SKM-1 (cell line): ENCODE measurements at regions not wholly inside any gene's neighbourhood (a gene's known extent, or its start where the extent isn't known, plus 50 kb on each side); places are given as distances from the start of the nearest gene placed in this dataset.
"Not testable (repeated sequence)": the region's sequence is repeated elsewhere in the genome, so short reads cannot be mapped to it uniquely, and the experiment has no call there.

Experiments used
- DNase-seq: peaks from one replicate; lab custom pipeline; 2025; ENCODE audit not compliant: unreplicated experiment; lab: John Stamatoyannopoulos, UW

- no peak for DNase-seq
These were observed 53.3 kb upstream of the CYLC2 start for GRCh38 chr9:102941868-102942267.

DNA sequence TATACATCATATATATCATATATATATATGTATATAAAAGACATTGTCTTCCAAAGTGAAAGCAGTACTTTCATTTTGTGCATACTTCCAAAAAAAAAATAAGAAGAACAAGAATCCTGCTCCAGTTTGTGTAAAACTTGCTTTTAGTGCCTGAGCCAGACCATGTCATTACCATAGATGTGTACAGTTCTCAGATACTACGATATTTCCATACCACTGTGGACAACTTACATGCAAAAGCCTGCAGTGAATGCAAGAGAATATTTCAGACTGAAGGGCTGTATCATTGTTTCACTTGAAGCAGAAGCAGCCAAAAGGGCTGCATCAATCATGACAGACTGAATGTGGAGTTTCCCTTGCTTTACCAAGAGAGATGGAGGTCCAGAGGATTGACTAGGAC, 72.6 kb upstream of the CYLC2 start:
- no peak for DNase-seq

DNA sequence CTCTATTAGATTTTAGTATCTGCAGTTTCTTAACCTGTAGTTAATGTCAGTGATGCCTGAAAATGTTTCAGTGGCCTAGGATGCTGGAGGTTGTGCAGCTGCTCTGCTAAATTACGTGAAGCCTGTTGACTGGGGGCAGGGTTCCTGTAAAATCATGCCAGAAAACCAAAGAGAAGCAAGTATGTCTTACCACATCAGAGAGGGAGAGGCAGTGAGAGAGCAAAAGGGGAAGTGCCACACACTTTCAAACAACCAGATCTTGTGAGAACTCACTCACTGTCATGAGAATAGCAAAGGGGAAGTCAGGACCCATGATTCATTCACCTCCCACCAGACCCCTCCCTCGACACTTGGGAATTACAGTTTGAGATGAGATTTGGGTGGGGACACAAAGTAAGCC, 83.9 kb upstream of the CYLC2 start:
- peak; percentile 2 for DNase-seq

- DNase-seq = not testable (repeated sequence)
These were observed 89.3 kb upstream of the CYLC2 start for GRCh38 chr9:102905795-102906194.

DNA sequence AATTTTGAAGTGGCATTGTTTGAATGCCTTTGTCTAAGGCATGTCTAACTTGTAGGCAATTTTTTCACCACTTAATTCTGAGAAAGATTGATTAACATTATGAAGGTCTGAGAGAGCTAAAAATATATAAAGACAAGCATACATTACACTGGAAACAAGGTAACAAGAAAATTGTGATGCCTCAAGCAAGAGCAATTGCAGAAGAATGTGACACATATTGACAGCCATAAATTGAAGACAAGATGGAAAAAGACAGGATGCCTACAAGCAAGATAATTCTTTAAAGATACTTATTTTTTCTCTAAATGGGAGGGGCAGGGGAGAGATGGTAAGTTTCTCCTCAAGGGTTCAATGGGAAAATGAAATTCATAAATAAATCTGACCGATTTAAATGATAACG, 103.1 kb upstream of the CYLC2 start:
- DNase-seq = no peak

DNA sequence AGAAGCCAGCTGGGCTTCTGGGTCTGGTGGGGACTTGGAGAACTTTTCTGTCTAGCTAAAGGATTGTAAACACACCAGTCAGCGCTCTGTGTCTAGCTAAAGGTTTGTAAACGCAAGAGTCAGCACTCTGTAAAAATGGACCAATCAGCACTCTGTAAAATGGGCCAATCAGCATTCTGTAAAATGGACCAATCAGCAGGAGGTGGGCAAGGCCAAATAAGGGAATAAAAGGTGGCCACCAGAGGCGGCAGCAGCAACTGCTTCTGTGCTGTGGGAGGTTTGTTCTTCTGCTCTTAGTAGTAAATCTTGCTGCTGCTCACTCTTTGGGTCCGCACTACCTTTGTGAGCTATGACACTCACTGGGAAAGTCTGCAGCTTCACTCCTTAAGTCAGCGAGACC, 106.4 kb upstream of the CYLC2 start:
- not testable (repeated sequence) for DNase-seq

DNA sequence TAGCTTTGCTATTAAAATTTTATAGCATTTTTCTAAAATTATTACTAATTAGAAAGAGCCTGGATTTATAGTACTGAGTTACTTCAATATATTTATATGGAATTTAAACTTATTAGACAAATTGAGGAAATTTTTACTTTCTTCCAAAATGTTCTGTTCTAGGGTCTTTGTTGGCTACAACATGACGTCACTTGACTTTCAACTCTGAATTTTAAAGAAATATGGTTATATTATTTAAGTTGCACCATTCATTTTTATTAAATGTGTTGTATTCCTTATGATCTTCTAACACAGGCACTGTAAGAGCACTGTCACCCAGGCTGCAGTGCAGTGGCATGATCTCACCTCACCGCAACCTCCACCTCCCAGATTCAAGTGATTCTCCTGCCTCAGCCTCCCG, 119.4 kb upstream of the CYLC2 start:
- no peak for DNase-seq

DNA sequence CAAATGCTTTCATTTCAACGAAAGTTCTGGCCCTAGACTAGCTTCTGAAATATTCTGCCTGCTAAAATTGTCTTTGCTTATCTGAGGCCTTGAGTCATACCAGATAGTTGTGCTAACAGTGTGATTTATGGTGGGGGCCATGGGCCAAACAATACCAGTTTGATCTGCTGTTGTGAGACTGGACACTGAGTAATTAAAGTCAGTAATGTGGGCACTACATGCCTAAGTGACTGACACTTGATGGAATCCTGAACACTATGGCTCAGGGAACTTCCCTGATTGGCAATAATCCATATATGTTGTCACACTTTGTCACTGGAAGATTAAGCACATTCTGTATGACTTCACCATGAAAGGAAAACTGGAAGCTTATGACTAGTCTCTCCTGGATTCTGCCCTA, 127.6 kb upstream of the CYLC2 start:
- DNase-seq = no peak

DNA sequence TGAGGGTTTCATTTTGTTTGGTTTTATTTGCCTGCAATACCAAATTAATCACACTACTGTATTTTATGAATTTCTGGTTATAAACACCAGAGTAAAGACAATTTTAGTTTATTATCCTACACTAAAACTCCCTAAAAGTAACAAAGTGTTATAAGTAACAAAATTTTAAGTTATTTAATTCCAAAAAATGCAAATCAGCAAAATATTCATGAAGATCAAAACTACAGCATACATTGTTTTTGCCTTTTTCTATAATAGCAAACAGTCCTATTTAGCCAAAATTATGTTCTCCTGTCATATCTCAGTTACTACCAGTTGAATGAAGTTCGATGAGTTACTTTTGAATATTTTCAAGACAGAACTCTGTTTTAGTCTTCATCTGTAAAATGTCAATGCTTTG, 132.7 kb upstream of the CYLC2 start:
- DNase-seq = no peak

- no peak for DNase-seq
These were observed 139.5 kb upstream of the CYLC2 start for GRCh38 chr9:102855641-102856040.

GRCh38 chr9:102845827-102846371, 149.2 kb upstream of the CYLC2 start:
- no peak for DNase-seq

DNA sequence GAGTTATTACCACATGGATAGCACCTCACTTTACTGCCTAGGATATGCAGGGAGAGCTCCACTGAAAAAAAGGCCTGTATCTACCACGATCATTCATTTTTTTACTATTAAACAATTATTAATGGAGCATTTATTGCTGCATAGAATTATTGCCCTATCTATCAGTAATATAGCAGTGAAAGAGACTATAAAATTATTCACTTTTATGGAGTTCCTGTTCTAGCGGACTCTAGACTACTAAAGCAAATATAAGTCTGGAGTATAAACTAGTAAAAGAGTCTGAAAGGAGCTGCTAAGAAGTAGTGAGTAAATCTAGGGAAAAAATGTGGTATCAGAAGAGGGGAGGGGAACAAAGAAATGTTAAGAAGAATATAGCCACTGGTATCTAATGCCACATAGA, 150.4 kb upstream of the CYLC2 start:
- DNase-seq = no peak

GRCh38 chr9:102842423-102842822, 152.7 kb upstream of the CYLC2 start:
- no peak for DNase-seq

DNA sequence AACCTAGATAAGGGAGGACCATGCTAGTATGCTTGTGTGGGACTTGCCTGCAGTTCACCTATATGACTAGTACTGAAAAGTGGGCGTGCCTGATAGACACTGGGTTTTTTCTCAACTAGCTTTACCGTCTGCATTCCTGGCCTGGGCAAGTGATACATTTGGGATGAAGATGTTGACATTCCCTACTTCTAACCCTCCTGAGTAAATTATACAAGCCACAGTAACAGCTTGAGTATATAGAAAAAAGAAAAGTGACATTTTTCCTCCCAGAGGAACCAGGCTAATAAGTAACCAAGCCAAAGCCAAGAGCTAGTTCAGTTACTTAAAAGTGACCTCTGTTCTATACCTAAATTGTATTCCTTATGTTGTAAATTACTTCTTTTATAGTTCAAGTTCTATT, 153.8 kb upstream of the CYLC2 start:
- no peak for DNase-seq

DNA sequence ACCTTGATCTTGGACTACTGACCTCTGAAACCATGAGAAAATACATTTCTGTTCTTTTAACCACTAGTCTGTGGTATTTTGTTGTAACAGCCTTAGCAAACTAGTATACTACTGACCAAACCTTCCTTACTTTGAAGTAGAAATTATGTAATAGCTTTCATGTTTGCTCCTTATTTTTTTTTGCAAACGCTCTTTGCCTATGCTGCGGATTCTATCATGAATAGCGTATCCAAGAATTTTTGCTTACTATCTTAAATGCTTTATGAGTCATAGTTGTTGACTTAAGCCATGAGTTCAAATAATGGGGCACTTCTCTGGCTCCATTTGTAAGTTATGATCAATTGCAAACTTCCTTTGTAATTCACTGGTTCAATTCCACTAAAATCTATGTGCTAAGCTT, 154.8 kb upstream of the CYLC2 start:
- DNase-seq = no peak

- DNase-seq = no peak
These were observed 162.3 kb upstream of the CYLC2 start for GRCh38 chr9:102832814-102833213.

- DNase-seq = no peak
These were observed 198.9 kb upstream of the CYLC2 start for GRCh38 chr9:102796244-102796643.

DNA sequence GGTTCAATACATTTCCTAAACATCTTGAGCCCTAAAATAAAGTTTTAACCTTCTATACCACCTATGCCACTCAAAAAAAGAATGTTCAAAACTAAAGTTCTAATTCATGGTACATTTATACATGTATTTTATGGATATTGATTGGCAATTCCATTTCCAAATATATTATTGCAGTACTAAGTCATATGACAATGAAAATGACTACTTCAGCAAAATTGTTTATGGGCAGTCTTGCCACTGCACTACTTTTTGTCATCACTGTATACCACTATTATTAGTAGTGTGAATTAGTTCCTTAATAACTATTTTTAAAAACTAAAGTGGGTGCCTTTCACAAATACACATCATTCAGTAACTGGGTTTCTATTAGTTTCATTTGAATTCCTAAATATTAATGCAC, 199.6 kb upstream of the CYLC2 start:
- DNase-seq = no peak

- no peak for DNase-seq
These were observed 215.8 kb upstream of the CYLC2 start for GRCh38 chr9:102779356-102779755.

GRCh38 chr9:102778746-102779145, 216.4 kb upstream of the CYLC2 start:
- no peak for DNase-seq

DNA sequence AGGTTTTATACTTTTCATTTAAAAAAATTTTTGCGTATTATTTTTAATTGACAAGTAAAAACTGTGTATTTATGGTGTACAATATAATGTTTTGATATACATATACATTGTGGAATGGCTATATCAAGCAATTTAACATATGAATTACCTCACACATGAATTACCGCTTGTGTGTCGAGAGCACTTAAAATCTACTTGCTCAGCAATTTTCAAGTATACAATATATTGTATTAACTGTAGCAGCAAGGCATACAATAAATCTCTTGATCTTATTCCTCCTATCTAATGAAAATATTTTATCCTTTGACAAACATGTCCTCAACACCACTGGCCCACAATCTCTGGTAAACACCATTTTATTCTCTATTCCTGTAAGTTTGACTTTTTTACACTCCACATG, 224.4 kb upstream of the CYLC2 start:
- no peak for DNase-seq

- no peak for DNase-seq
These were observed 225.8 kb upstream of the CYLC2 start for GRCh38 chr9:102769307-102769706.

GRCh38 chr9:102768002-102768401, 227.1 kb upstream of the CYLC2 start:
- DNase-seq = no peak

- no peak for DNase-seq
These were observed 228.1 kb upstream of the CYLC2 start for GRCh38 chr9:102767076-102767475.
